AG09319 (cell line): ENCODE measurements at regions not wholly inside any gene's neighbourhood (a gene's known extent, or its start where the extent isn't known, plus 50 kb on each side); places are given as distances from the start of the nearest gene placed in this dataset.
"Not testable (repeated sequence)": the region's sequence is repeated elsewhere in the genome, so short reads cannot be mapped to it uniquely, and the experiment has no call there.

ENCODE experiments used
- DNase-seq: peaks from one replicate; pipeline ENCODE4 v3.0.0-alpha.2; 2010; ENCODE audit warnings: low read depth; ENCODE audit errors: extremely low read depth
- CTCF ChIP-seq: IDR thresholded peaks from 2 replicates; pipeline ENCODE4 v1.5.1; 2011; ENCODE audit warnings: low read depth, mild to moderate bottlenecking, inconsistent platforms, low read length, moderate library complexity

- TF ChIP-seq CTCF, result no peak
- no peak for DNase-seq
Measured at GRCh38 chrX:77061022-77061421, 386.2 kb upstream of the FGF16 start.

- TF ChIP-seq CTCF, result no peak
- DNase-seq, result no peak
Measured at GRCh38 chrX:77061545-77061944, 385.6 kb upstream of the FGF16 start.

GRCh38 chrX:77065896-77066295 is 381.3 kb upstream of the FGF16 start:
- TF ChIP-seq CTCF, result no peak
- DNase-seq, result no peak

- TF ChIP-seq CTCF, result no peak
- DNase-seq, result no peak
Measured at GRCh38 chrX:77070202-77070918, 376.8 kb upstream of the FGF16 start.

GRCh38 chrX:77076896-77077295 is 370.3 kb upstream of the FGF16 start:
- no peak for TF ChIP-seq CTCF
- no peak for DNase-seq

- DNase-seq, result not testable (repeated sequence)
Measured at GRCh38 chrX:77081237-77081636, 366.0 kb upstream of the FGF16 start.

- no peak for DNase-seq
- TF ChIP-seq CTCF, result no peak
Measured at GRCh38 chrX:77085372-77085771, 361.8 kb upstream of the FGF16 start.

- DNase-seq, result no peak
- TF ChIP-seq CTCF, result no peak
Measured at GRCh38 chrX:77087529-77088169, 359.5 kb upstream of the FGF16 start.
